ENCODE measurements at regions not wholly inside any gene's neighbourhood (a gene's known extent, or its start where the extent isn't known, plus 50 kb on each side); places are given as distances from the start of the nearest gene placed in this dataset.
A peak's percentile ranks its signal among the peaks of the same experiment; 100 is the strongest.

- DNase-seq (no peak), ATAC-seq (no peak)
- no peaks in the 10 kb centered on the region for H3K9me3 ChIP-seq
- no peak overlapping the region for H3K4me3 ChIP-seq
- H3K4me1 ChIP-seq = peaks cover 57% of the 10 kb centered on the region
- no peaks in the 10 kb centered on the region for H3K27me3 ChIP-seq
- WGBS, 2 donors = 20 to 23% methylated on average over 3 of the region's 3 CpGs
- H3K36me3 ChIP-seq (replicated peaks in 1 of 2; ENCODE audit: insufficient read depth in 1 of 2, low read depth in 2 of 2) = no peaks in the 10 kb centered on the region
- H3K27ac ChIP-seq = peak overlapping the region in 3 of 4 donors; percentile 47 to 70 (median 48)
- intact Hi-C loops (cut with DNase I) = no loop called here
- TF ChIP-seq POLR2A (IDR thresholded peaks at IDR 0.05) = no peak
- TF ChIP-seq CTCF (IDR thresholded peaks at IDR 0.05) = no peak
Measured at GRCh38 chr9:567747-568305, 273.7 kb upstream of the DMRT1 start.

GRCh38 chr9:569296-569695, 272.2 kb upstream of the DMRT1 start:
- Histone ChIP-seq H3K27me3 (no peaks in the 10 kb centered on the region), H3K27ac (peak overlapping the region in 3 of 4 donors; percentile 69 to 93 (median 80)), H3K4me3 (no peak overlapping the region), H3K9me3 (no peaks in the 10 kb centered on the region), H3K4me1 (peaks cover 70% of the 10 kb centered on the region), H3K36me3 (replicated peaks in 1 of 2; ENCODE audit: insufficient read depth in 1 of 2, low read depth in 2 of 2) (no peaks in the 10 kb centered on the region)
- 67 to 86% methylated on average over 3 of the region's 3 CpGs for WGBS, 2 donors
- intact Hi-C loops (cut with DNase I) = no loop called here
- no peak for TF ChIP-seq POLR2A (IDR thresholded peaks at IDR 0.05)
- TF ChIP-seq CTCF (IDR thresholded peaks at IDR 0.05) = no peak
- no peak for DNase-seq
- ATAC-seq = no peak

- no peak for ATAC-seq
- TF ChIP-seq CTCF (IDR thresholded peaks at IDR 0.05) = no peak
- no peak for TF ChIP-seq POLR2A (IDR thresholded peaks at IDR 0.05)
- no peaks in the 10 kb centered on the region for H3K36me3 ChIP-seq (replicated peaks in 1 of 2; ENCODE audit: insufficient read depth in 1 of 2, low read depth in 2 of 2)
- H3K4me3 ChIP-seq = no peak overlapping the region
- H3K4me1 ChIP-seq = peaks cover 77% of the 10 kb centered on the region
- peak overlapping the region; percentile 5 to 93 (median 74) for H3K27ac ChIP-seq
- intact Hi-C loops (cut with DNase I) = no loop called here
- peak in 1 of 4 donors; percentile 30 for DNase-seq
- WGBS, 2 donors = 14 to 28% methylated on average over 5 of the region's 5 CpGs
- no peaks in the 10 kb centered on the region for H3K27me3 ChIP-seq
- no peaks in the 10 kb centered on the region for H3K9me3 ChIP-seq
Measured at GRCh38 chr9:570187-570586, 271.3 kb upstream of the DMRT1 start.

GRCh38 chr9:571066-571465, 270.4 kb upstream of the DMRT1 start:
- Histone ChIP-seq H3K27ac (peak overlapping the region; percentile 34 to 93 (median 74)), H3K4me3 (no peak overlapping the region), H3K9me3 (no peaks in the 10 kb centered on the region), H3K27me3 (no peaks in the 10 kb centered on the region), H3K36me3 (replicated peaks in 1 of 2; ENCODE audit: insufficient read depth in 1 of 2, low read depth in 2 of 2) (no peaks in the 10 kb centered on the region), H3K4me1 (peaks cover 86% of the 10 kb centered on the region)
- TF ChIP-seq POLR2A (IDR thresholded peaks at IDR 0.05) (no peak), CTCF (IDR thresholded peaks at IDR 0.05) (no peak)
- DNase-seq (peak; percentile 34 to 70 (median 36)), ATAC-seq (peak; percentile 92)
- WGBS, 2 donors = 4 to 5% methylated on average over 3 of the region's 3 CpGs
- intact Hi-C loops (cut with DNase I) = no loop called here

GRCh38 chr9:571741-572140, 269.8 kb upstream of the DMRT1 start:
- TF ChIP-seq POLR2A (IDR thresholded peaks at IDR 0.05) (no peak), CTCF (IDR thresholded peaks at IDR 0.05) (no peak)
- no peak overlapping the region for H3K4me3 ChIP-seq
- 15 to 17% methylated on average over 2 of the region's 2 CpGs for WGBS, 2 donors

More at GRCh38 chr9:571741-572140, 269.8 kb upstream of the DMRT1 start:
- no peaks in the 10 kb centered on the region for H3K27me3 ChIP-seq
- H3K4me1 ChIP-seq = peaks cover 91% of the 10 kb centered on the region
- H3K27ac ChIP-seq = peak overlapping the region; percentile 47 to 93 (median 74)
- intact Hi-C loops (cut with DNase I) = no loop called here
- no peaks in the 10 kb centered on the region for H3K9me3 ChIP-seq
- DNase-seq (peak in 3 of 4 donors; percentile 40 to 71 (median 44)), ATAC-seq (peak; percentile 56)
- no peaks in the 10 kb centered on the region for H3K36me3 ChIP-seq (replicated peaks in 1 of 2; ENCODE audit: insufficient read depth in 1 of 2, low read depth in 2 of 2)

Data from body of pancreas (tissue), 4 donors.